OCI-M1 (cell line): ENCODE measurements at regions not wholly inside any gene's neighbourhood (a gene's known extent, or its start where the extent isn't known, plus 50 kb on each side); places are given as distances from the start of the nearest gene placed in this dataset.
A peak's percentile ranks its signal among the peaks of the same experiment; 100 is the strongest.

Source experiments
- DNase-seq: peaks from one replicate; lab custom pipeline; 2025; lab: John Stamatoyannopoulos, UW

DNA sequence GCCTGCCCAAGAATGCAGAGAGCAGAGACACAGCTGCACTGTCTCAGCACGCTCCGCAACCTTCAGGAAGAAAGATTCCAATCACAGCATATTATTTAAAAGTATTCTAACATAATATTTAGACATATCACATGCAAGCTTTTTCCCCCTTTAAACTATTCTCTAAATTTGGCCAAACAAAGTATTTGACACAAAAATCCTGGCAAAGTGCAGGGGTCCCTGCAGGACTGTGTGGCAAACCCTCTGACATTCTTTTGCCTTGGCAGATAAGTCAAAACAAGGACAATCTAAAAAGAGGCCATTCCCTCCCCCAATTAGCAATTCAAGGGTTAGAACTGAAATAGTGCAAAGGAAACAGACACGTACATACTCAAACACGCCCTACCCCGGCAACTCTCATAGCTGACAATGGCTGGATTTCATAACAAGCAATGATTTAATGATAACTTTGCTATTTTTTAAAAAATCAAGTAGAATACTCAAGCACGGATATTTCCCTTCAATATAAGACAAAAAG, 225.3 kb downstream of the MRPL39 start:
- no peak for DNase-seq

GRCh38 chr21:25375675-25376074, 231.6 kb downstream of the MRPL39 start:
- no peak for DNase-seq

- no peak for DNase-seq
Measured at GRCh38 chr21:25373126-25374082, 233.9 kb downstream of the MRPL39 start.

- no peak for DNase-seq
Measured at GRCh38 chr21:25371841-25372425, 235.3 kb downstream of the MRPL39 start.

DNA sequence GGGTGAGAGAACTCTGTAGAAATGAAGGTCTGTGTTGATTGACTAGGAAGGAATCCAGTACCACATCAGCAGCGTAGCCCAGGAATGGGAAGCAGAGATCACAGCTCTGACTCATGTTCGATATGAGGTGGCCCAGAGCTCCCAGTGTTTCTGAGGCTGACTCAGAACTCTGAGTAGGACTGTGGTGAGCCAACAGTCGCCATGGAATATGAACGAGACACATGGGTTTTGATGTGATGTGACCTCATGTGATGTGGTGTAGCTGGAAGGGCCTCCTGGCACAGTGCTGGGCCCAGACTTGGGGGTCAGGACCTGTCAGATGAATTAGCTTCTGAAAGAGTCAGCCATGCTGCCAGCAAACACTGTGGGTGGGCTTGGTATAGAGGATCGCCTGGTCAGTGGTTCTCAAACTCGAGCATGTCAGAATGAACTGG, 237.0 kb downstream of the MRPL39 start:
- DNase-seq: no peak

- no peak for DNase-seq
Measured at GRCh38 chr21:25369524-25370300, 237.6 kb downstream of the MRPL39 start.

- DNase-seq: no peak
Measured at GRCh38 chr21:25368531-25368930, 238.8 kb downstream of the MRPL39 start.

GRCh38 chr21:25366116-25366515, 241.2 kb downstream of the MRPL39 start:
- no peak for DNase-seq

- no peak for DNase-seq
Measured at GRCh38 chr21:25362375-25363267, 244.7 kb downstream of the MRPL39 start.

DNA sequence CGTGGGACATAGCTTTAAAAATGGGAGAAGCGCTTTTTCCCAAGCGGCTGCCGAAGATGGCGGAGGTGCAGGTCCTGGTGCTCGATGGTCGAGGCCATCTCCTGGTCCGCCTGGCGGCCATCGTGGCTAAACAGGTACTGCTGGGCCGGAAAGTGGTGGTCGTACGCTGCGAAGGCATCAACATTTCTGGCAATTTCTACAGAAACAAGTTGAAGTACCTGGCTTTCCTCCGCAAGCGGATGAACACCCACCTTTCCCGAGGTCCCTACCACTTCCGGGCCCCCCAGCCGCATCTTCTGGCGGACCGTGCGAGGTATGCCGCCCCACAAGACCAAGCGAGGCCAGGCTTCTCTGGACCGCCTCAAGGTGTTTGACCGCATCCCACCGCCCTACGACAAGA, 245.5 kb downstream of the MRPL39 start:
- DNase-seq: no peak

GRCh38 chr21:25361097-25361496, 246.2 kb downstream of the MRPL39 start:
- DNase-seq: no peak

DNA sequence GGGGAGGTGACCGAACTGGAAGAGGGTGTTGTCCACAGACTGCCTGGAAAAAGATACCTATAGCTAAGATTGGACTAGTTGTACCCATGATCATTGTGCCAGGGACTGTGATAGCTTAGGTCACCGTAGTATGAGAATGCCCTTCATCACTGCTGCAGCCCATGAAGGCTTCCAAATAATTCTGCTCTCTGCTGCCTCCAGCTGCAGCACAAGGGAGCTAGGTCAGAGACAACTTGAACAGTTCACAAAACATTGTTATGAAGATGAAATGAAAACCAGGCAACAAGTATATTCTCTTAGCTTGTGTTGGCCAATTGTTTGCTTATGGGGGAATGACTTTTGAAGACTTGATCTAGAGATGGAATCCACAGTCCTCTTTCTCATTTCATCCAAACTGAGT, 246.7 kb downstream of the MRPL39 start:
- DNase-seq: peak; percentile 40

- DNase-seq: no peak
Measured at GRCh38 chr21:25359724-25360123, 247.6 kb downstream of the MRPL39 start.

- DNase-seq: peak; percentile 62
Measured at GRCh38 chr21:25350056-25350455, 257.2 kb downstream of the MRPL39 start.

DNA sequence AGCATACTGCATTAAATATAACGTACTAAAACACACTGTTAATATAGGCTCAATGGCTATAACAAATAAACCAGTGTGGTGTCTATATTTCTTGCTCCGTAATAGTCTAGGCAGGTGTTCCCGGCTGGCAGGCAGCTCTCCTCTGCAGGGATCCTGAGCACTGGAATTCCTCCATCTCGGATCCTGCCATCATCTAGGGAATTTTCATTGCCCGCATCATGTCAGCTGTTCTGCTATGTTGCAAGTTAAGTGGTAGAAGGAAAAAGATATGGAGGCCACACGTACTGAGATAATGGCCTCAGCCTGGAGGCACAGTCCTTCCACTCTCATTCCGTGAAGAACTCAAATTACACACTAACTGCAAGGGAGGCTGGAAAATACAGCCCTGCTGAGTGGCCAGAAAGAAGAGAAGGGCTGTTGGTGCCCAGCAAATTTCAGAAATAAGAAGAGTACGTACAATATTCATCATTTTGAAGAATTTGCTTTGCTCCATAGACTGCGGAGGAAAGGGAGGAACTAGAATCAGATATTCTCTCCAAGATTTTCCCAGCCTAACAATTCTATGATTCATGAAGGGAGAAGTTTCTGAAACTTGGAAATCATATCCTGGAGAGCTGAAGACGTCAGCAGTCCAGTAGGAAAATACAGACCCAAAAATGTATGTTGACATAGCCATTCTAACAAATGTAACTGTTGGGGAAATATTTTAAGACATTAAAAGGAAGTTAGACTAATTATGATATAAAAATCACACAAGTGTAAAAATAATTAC, 263.3 kb downstream of the MRPL39 start:
- no peak for DNase-seq

DNA sequence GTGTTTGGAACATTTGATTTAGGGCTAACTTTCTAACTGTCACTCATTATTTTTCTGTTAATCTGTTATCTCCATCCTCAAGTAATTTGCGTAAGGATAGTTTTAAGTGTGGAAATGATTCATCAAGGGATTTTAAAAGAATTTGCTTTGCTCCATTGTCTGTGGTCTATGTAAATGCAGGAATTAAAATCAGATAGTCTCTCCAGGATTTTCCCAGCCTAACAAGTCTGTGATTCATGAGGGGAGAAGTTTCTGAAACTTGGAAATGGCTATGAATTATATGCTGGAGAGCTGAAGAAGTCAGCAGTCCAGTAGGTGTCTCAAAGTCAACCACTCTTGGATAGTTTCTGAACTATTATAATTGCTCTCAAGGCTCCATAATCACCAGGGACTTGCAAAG, 264.5 kb downstream of the MRPL39 start:
- DNase-seq: no peak

DNA sequence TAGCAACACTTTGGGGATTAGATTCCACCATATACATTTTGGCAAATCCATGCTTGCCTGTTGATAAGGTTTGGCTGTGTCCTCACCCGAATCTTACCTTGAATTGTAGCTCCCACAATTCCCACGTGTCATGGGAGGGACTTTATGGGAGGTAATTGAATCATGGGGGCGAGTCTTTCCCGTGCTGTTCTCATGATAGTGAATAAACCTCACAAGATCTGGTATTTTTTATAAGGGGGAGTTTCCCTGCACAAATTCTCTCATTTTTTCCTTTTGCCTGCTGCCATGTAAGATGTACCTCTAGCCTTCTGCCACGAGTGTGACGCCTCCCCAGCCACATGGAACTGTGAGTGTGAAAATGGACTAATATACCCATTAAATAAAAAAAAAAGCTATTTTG, 265.3 kb downstream of the MRPL39 start:
- DNase-seq: no peak

GRCh38 chr21:25338415-25338814, 268.9 kb downstream of the MRPL39 start:
- DNase-seq: no peak

- DNase-seq: no peak
Measured at GRCh38 chr21:25334046-25334730, 273.1 kb downstream of the MRPL39 start.

DNA sequence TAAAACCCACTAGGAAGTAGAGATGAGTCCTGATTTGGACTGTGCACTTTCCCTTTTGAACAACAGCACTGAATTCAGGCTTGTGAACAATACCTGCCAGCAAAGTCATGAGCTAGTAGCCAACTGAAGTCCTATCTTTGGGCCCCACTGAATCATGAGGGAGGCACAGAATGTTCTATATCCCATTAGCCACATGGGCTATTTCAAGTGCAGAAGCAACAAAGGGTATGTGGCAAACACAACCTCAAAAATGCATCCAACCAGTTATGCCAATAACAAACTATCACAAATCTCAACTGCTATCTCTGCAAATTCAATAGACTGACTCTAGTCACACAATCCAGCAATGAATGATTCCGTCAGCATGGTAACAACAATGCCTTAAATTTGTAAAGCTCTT, 276.0 kb downstream of the MRPL39 start:
- no peak for DNase-seq
